K562 (cell line): ENCODE measurements at regions not wholly inside any gene's neighbourhood (a gene's known extent, or its start where the extent isn't known, plus 50 kb on each side); places are given as distances from the start of the nearest gene placed in this dataset.

Source experiments
- ATAC-seq: fragments of 200-7000 bp; cut with Tn5 transposase; 3 replicates; pipeline ENCODE4 v1.9.1; 2020; ENCODE audit warnings: moderate library complexity
- BruUV-seq: library from RNA; stranded (reverse); fragments of 400-500 nt; replicated peaks from 2 replicates; lab custom pipeline; 2021; lab: Mats Ljungman, UMichigan
- CTCF ChIA-PET: fragments of 300-600 bp; formaldehyde crosslinking; extraction: SDS; loops from one replicate; lab custom pipeline; 2021; ENCODE audit warnings: low intra/inter-chr PET ratio; lab: Yijun Ruan, JAX
- POLR2A ChIA-PET: fragments of 300-600, 350-650 bp; sonication (Branson Sonifier 250); formaldehyde crosslinking; extraction: SDS; loops from one replicate; lab custom pipeline; 2021; ENCODE audit warnings: antibody characterized with exemption, inconsistent platforms; lab: Yijun Ruan, JAX
- DNase-seq, 4 experiments: peaks; one replicate each; pipeline versions ENCODE4 v3.0.0 to v3.0.0-alpha.2; 2011 to 2018; ENCODE audit warnings: low spot score in 3 of 4, mixed read lengths in 3 of 4; ENCODE audit errors: extremely low read depth in 1 of 4
- FAIRE-seq: peaks from 2 replicates; lab custom pipeline; 2011; peaks lifted over from hg19 to GRCh38; lab: Jason Lieb, UNC
- H2AFZ ChIP-seq: 2 replicates; pipeline ENCODE4 v1.6.0; 2011; ENCODE audit warnings: low read depth, low read length, control low read depth, inconsistent platforms
- H3K27ac ChIP-seq: fragments of 200-600 bp; 3 replicates; pipeline ENCODE4 v1.8.0; 2011; ENCODE audit warnings: low read depth, mild to moderate bottlenecking, control low read depth, inconsistent platforms, low read length, moderate library complexity, mixed read lengths; ENCODE audit errors: extremely low read depth
- H3K27me3 ChIP-seq, 2 experiments: fragments of 300-600 bp in 1 of 2; 2 replicates in 1 of 2; 3 replicates in 1 of 2; pipeline versions ENCODE4 v1.6.0 to v1.8.0; 2011; ENCODE audit warnings: inconsistent platforms in 2 of 2, low read length in 2 of 2, mild to moderate bottlenecking in 1 of 2, mixed read lengths in 1 of 2, moderate library complexity in 1 of 2; ENCODE audit not compliant: control insufficient read depth in 2 of 2, insufficient read depth in 2 of 2
- H3K36me3 ChIP-seq: fragments of 300-600 bp; 3 replicates; pipeline ENCODE4 v1.8.0; 2011; ENCODE audit warnings: mild to moderate bottlenecking, low read length, inconsistent platforms; ENCODE audit not compliant: control insufficient read depth, insufficient read depth
- H3K4me1 ChIP-seq, 2 experiments: fragments of 200-600 bp in 1 of 2; replicated peaks in 1 of 2; 2 replicates in 1 of 2; 3 replicates in 1 of 2; pipeline versions ENCODE4 v1.5.1 to v1.8.0; 2011; ENCODE audit warnings: inconsistent platforms in 2 of 2, low read length in 2 of 2, mild to moderate bottlenecking in 1 of 2, mixed read lengths in 1 of 2, moderate library complexity in 1 of 2; ENCODE audit not compliant: control insufficient read depth in 2 of 2, insufficient read depth in 2 of 2
- H3K4me2 ChIP-seq: 2 replicates; pipeline ENCODE4 v1.6.1; 2011; ENCODE audit warnings: low read length, control low read depth, inconsistent platforms, mixed read lengths; ENCODE audit not compliant: insufficient read depth
- H3K4me3 ChIP-seq: fragments of 200-600 bp; sonication (generic), shearing (Covaris generic); 2 replicates; pipeline ENCODE4 v1.5.1; 2016; ENCODE audit warnings: control low read depth, inconsistent platforms
- H3K79me2 ChIP-seq: fragments of 200-600 bp; 3 replicates; pipeline ENCODE4 v1.8.0; 2011; ENCODE audit warnings: low read length, inconsistent platforms; ENCODE audit not compliant: control insufficient read depth, insufficient read depth
- H3K9ac ChIP-seq, 2 experiments: 2 replicates each; pipeline versions ENCODE4 v1.6.0 to v1.6.1; 2011; ENCODE audit warnings: low read depth in 2 of 2, low read length in 2 of 2, control low read depth in 1 of 2, inconsistent platforms in 1 of 2, mild to moderate bottlenecking in 1 of 2, mixed read lengths in 1 of 2; ENCODE audit not compliant: insufficient read depth in 1 of 2
- H3K9me1 ChIP-seq: one replicate; pipeline ENCODE4 v1.6.0; 2011; ENCODE audit warnings: inconsistent platforms, mild to moderate bottlenecking, low read length, moderate library complexity; ENCODE audit not compliant: control insufficient read depth, insufficient read depth
- H3K9me3 ChIP-seq: replicated peaks from 2 replicates; pipeline ENCODE4 v1.5.1; 2011; ENCODE audit warnings: low read depth, low read length, inconsistent platforms; ENCODE audit not compliant: control insufficient read depth, insufficient read depth
- H4K20me1 ChIP-seq: replicated peaks from 2 replicates; pipeline ENCODE4 v1.6.1; 2011; ENCODE audit warnings: low read length, inconsistent platforms, mixed read lengths; ENCODE audit not compliant: control insufficient read depth, insufficient read depth
- BCLAF1 ChIP-seq, 2 experiments: fragments of 450-650 bp in 1 of 2; IDR thresholded peaks; 2 replicates each; pipeline ENCODE4 v1.6.1; 2011 to 2017; ENCODE audit warnings: low read depth in 2 of 2, antibody characterized with exemption in 1 of 2, borderline replicate concordance in 1 of 2, low read length in 1 of 2, mild to moderate bottlenecking in 1 of 2, mixed read lengths in 1 of 2; ENCODE audit not compliant: control insufficient read depth in 1 of 2
- C11orf30 ChIP-seq: fragments of 450-650 bp; IDR thresholded peaks from 2 replicates; pipeline ENCODE4 v1.6.1; 2016; ENCODE audit warnings: low read depth, mild to moderate bottlenecking
- CREB1 ChIP-seq, 2 experiments: sonication (generic) in 1 of 2; formaldehyde crosslinking in 1 of 2; IDR thresholded peaks; 2 replicates each; pipeline versions ENCODE4 v1.6.1 to v1.8.0; 2012 to 2022; ENCODE audit warnings: inconsistent platforms in 1 of 2, mild to moderate bottlenecking in 1 of 2, missing genetic modification reagents in 1 of 2, moderate library complexity in 1 of 2
- MYBL2 ChIP-seq, 2 experiments: fragments of 450-650 bp in 1 of 2; sonication (generic) in 1 of 2; formaldehyde crosslinking in 1 of 2; IDR thresholded peaks; 2 replicates each; pipeline versions ENCODE4 v1.6.1 to v1.8.1; 2017 to 2022; ENCODE audit warnings: borderline replicate concordance in 1 of 2, inconsistent platforms in 1 of 2, low read depth in 1 of 2, mild to moderate bottlenecking in 1 of 2, missing genetic modification reagents in 1 of 2, moderate library complexity in 1 of 2
- NFRKB ChIP-seq: fragments of 450-650 bp; IDR thresholded peaks from 2 replicates; pipeline ENCODE4 v1.6.1; 2016; ENCODE audit warnings: low read depth
- NR2F6 ChIP-seq: fragments of 450-650 bp; formaldehyde crosslinking; IDR thresholded peaks from 2 replicates; pipeline ENCODE4 v1.4.0; 2020; ENCODE audit warnings: mild to moderate bottlenecking
- POLR2G ChIP-seq: fragments of 200-400 bp; formaldehyde crosslinking; IDR thresholded peaks from 2 replicates; pipeline ENCODE4 v1.6.1; 2017; ENCODE audit warnings: low read depth, mild to moderate bottlenecking, antibody characterized with exemption, low read length, moderate library complexity
- SRF ChIP-seq, 2 experiments: fragments of 250-450, 450-650 bp in 1 of 2; sonication (Bioruptor Pico) in 1 of 2; sonication (generic) in 1 of 2; formaldehyde crosslinking; IDR thresholded peaks; 2 replicates each; pipeline versions ENCODE4 v1.5.0 to v1.5.1; 2020 to 2022; ENCODE audit warnings: mild to moderate bottlenecking in 1 of 2, missing genetic modification reagents in 1 of 2
- SRSF1 ChIP-seq: fragments of 200-400 bp; formaldehyde crosslinking; IDR thresholded peaks from 2 replicates; pipeline ENCODE4 v1.6.1; 2017; ENCODE audit warnings: mild to moderate bottlenecking, low read depth, low read length, moderate library complexity
- TCF7 ChIP-seq: sonication (generic); IDR thresholded peaks from 2 replicates; pipeline ENCODE4 v1.6.1; 2016; ENCODE audit warnings: antibody characterized with exemption, borderline replicate concordance
- ZBTB1 ChIP-seq: sonication (generic); formaldehyde crosslinking; IDR thresholded peaks from 2 replicates; pipeline ENCODE4 v1.8.1; 2023; ENCODE audit warnings: missing genetic modification reagents, low read depth, mild to moderate bottlenecking, borderline replicate concordance
- ZNF143 ChIP-seq: sonication (generic); formaldehyde crosslinking; IDR thresholded peaks from 2 replicates; pipeline ENCODE4 v1.9.0; 2022; ENCODE audit warnings: mild to moderate bottlenecking, missing genetic modification reagents
- ZNF280A ChIP-seq: fragments of 450-650 bp; IDR thresholded peaks from 2 replicates; pipeline ENCODE4 v1.6.1; 2018; ENCODE audit warnings: mild to moderate bottlenecking, low read depth; ENCODE audit not compliant: partially characterized antibody
- WGBS: fragments of 100-300 bp; shearing (Covaris generic); methylation state at CpG from one replicate; pipeline ENCODE4 v1.1.6; 2016; ENCODE audit warnings: low coverage, mixed read lengths; ENCODE audit not compliant: insufficient coverage; ENCODE audit errors: missing lambda C conversion rate; 5-methylcytosine and 5-hydroxymethylcytosine counted together
- in situ Hi-C: fragments of 300-500 bp; cut with MboI; formaldehyde crosslinking; loops from 4 replicates; pipeline ENCODE4 v1.15.0; 2018; ENCODE audit warnings: inconsistent platforms, mixed read lengths
- intact Hi-C: fragments of 100-400 bp; cut with micrococcal nuclease; formaldehyde crosslinking; loops from 2 replicates; pipeline ENCODE4 v1.14.2; 2022
- TF ChIP-seq, protein P1 (sequence below): fragments of 450-650 bp; IDR thresholded peaks from 2 replicates; pipeline ENCODE4 v1.6.1; 2016; ENCODE audit warnings: antibody characterized with exemption

GRCh38 chr7:156029460-156030007, 217.3 kb upstream of the SHH start (continued):
- TF ChIP-seq POLR2G: no peak

DNA sequence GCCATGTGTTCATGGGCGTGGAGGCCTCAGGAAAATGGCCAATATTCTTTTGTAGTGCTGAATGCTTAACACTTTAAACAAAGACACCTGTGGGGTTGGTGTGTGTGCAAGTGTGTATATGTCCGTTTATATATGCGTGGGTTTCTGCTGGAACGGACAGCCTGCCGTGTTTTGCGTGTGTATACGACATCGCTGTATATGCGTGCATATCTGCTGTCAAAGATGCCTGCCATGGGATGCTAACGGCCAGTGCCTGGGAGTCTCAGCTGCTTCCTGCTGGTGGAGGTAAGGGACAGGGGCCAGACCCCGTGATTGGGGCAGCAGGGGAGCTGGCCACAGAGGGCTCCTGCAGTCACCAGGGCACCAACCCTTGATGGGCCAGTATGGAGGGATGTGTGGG, 216.3 kb upstream of the SHH start:
- Histone ChIP-seq H3K27ac (no peak overlapping the region), H3K36me3 (no peaks in the 10 kb centered on the region), H3K27me3 (peaks cover 34 to 67% of the 10 kb centered on the region in 2 experiments), H3K79me2 (no peaks in the 10 kb centered on the region), H3K4me3 (no peak overlapping the region), H3K4me1 (no peaks in the 10 kb centered on the region), H4K20me1 (no peaks in the 10 kb centered on the region), H2AFZ (no peak overlapping the region), H3K9me3 (no peaks in the 10 kb centered on the region), H3K4me2 (no peak overlapping the region), H3K9ac (no peak overlapping the region), H3K9me1 (peaks cover 3% of the 10 kb centered on the region)
- FAIRE-seq (no peak), DNase-seq (no peak), ATAC-seq (no peak)
- WGBS: 2% methylated on average over 11 of the region's 11 CpGs
- CTCF ChIA-PET: no interaction called here
- intact Hi-C loops (no loop called here), in situ Hi-C loops (no loop called here)
- POLR2A ChIA-PET: no interaction called here
- BruUV-seq: no TSS peak
- TF ChIP-seq TCF7 (no peak), MYBL2 (IDR thresholded peaks at IDR 0.05; ENCODE audit: low read depth) (no peak), MYBL2 (CRISPR knock-in tag; IDR thresholded peaks at IDR 0.05; ENCODE audit: borderline replicate concordance) (no peak), ZNF143 (CRISPR knock-in tag) (no peak), BCLAF1 (IDR thresholded peaks at IDR 0.05; ENCODE audit: borderline replicate concordance in 1 of 2, control insufficient read depth in 1 of 2, low read depth in 2 of 2, low read length in 1 of 2) (no peak), CREB1 (IDR thresholded peaks at IDR 0.05) (no peak), CREB1 (CRISPR knock-in tag; IDR thresholded peaks at IDR 0.05) (no peak), SRSF1 (no peak), NR2F6 (CRISPR knock-in tag) (no peak), NFRKB (no peak), C11orf30 (no peak), ZBTB1 (CRISPR knock-in tag) (no peak), ZNF280A (no peak), SRF (CRISPR knock-in tag; IDR thresholded peaks at IDR 0.05) (no peak)
- TF ChIP-seq, protein P1, sequence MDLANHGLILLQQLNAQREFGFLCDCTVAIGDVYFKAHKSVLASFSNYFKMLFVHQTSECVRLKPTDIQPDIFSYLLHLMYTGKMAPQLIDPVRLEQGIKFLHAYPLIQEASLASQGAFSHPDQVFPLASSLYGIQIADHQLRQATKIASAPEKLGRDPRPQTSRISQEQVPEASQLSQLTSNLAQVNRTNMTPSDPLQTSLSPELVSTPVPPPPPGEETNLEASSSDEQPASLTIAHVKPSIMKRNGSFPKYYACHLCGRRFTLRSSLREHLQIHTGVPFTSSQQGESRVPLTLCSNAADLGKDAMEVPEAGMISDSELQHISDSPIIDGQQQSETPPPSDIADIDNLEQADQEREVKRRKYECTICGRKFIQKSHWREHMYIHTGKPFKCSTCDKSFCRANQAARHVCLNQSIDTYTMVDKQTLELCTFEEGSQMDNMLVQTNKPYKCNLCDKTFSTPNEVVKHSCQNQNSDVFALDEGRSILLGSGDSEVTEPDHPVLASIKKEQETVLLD: no peak
